ENCODE measurements at regions not wholly inside any gene's neighbourhood (a gene's known extent, or its start where the extent isn't known, plus 50 kb on each side); places are given as distances from the start of the nearest gene placed in this dataset.

DNA sequence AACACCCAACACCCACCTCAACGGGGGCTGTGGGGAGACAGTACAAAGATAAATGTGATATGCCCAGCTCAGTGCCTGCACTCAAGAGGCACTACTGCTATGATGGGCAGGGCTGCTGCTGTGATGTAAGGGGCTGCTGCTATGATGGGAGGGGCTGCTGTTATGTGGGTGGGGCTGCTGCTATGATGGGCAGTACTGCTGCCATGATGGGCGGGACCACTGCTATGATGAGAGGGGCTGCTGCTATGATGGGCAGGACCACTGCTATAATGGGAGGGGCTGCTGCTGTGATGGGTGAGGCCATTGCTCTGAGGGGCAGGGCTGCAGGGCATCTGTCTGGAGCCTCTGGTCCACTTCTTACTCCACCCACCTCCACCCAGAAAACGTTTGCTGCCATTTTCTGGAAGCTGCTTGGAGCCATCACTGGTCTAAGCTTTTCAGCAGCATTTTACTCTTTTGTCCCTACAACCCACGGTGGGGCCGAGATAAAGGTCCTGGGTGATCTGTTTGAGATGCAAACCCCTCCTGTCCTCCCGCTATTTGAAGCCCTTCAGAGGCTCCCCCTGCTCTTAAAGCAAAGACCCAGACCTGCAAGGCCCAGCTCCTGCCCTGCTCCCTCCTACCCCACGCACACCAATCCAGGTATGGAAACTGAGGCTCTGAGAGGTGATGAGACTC lies 656.9 kb downstream of the PTPRU start:
- TF ChIP-seq, protein P1, sequence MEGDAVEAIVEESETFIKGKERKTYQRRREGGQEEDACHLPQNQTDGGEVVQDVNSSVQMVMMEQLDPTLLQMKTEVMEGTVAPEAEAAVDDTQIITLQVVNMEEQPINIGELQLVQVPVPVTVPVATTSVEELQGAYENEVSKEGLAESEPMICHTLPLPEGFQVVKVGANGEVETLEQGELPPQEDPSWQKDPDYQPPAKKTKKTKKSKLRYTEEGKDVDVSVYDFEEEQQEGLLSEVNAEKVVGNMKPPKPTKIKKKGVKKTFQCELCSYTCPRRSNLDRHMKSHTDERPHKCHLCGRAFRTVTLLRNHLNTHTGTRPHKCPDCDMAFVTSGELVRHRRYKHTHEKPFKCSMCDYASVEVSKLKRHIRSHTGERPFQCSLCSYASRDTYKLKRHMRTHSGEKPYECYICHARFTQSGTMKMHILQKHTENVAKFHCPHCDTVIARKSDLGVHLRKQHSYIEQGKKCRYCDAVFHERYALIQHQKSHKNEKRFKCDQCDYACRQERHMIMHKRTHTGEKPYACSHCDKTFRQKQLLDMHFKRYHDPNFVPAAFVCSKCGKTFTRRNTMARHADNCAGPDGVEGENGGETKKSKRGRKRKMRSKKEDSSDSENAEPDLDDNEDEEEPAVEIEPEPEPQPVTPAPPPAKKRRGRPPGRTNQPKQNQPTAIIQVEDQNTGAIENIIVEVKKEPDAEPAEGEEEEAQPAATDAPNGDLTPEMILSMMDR (IDR thresholded peaks at IDR 0.05 in 8 of 11, conservative IDR thresholded peaks at IDR 0.05 in 3 of 11): no peak
- TF ChIP-seq POLR2A (IDR thresholded peaks at IDR 0.05) (no peak), POLR2AphosphoS5 (IDR thresholded peaks at IDR 0.05) (no peak)

Data from spleen (tissue), 7 donors.